ENCODE measurements at regions not wholly inside any gene's neighbourhood (a gene's known extent, or its start where the extent isn't known, plus 50 kb on each side); places are given as distances from the start of the nearest gene placed in this dataset.

- TF ChIP-seq, protein P1, sequence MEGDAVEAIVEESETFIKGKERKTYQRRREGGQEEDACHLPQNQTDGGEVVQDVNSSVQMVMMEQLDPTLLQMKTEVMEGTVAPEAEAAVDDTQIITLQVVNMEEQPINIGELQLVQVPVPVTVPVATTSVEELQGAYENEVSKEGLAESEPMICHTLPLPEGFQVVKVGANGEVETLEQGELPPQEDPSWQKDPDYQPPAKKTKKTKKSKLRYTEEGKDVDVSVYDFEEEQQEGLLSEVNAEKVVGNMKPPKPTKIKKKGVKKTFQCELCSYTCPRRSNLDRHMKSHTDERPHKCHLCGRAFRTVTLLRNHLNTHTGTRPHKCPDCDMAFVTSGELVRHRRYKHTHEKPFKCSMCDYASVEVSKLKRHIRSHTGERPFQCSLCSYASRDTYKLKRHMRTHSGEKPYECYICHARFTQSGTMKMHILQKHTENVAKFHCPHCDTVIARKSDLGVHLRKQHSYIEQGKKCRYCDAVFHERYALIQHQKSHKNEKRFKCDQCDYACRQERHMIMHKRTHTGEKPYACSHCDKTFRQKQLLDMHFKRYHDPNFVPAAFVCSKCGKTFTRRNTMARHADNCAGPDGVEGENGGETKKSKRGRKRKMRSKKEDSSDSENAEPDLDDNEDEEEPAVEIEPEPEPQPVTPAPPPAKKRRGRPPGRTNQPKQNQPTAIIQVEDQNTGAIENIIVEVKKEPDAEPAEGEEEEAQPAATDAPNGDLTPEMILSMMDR (conservative IDR thresholded peaks at IDR 0.05) = no peak
- no peak for TF ChIP-seq EZH2 (IDR thresholded peaks at IDR 0.05; ENCODE audit: low read depth)
Observed at GRCh38 chr13:76289558-76289957, 596.6 kb downstream of the KCTD12 start.
